HEK293T (cell line): ENCODE measurements at regions not wholly inside any gene's neighbourhood (a gene's known extent, or its start where the extent isn't known, plus 50 kb on each side); places are given as distances from the start of the nearest gene placed in this dataset.

Experiments
- CTCF ChIA-PET: fragments of 350-600 bp; formaldehyde crosslinking; extraction: SDS; loops from one replicate; lab custom pipeline; 2021; ENCODE audit warnings: antibody characterized with exemption, inconsistent platforms; lab: Yijun Ruan, JAX
- POLR2A ChIA-PET: fragments of 350-600 bp; formaldehyde crosslinking; extraction: SDS; loops from one replicate; lab custom pipeline; 2020; ENCODE audit warnings: antibody characterized with exemption, inconsistent platforms; lab: Yijun Ruan, JAX
- DNase-seq: peaks from one replicate; pipeline ENCODE4 v3.0.0; 2012; ENCODE audit warnings: mixed read lengths; ENCODE audit errors: extremely low spot score
- ARNT ChIP-seq: fragments of 450-650 bp; IDR thresholded peaks from 2 replicates; pipeline ENCODE4 v1.6.1; 2017; ENCODE audit warnings: mild to moderate bottlenecking
- BHLHE40 ChIP-seq: fragments of 450-650 bp; IDR thresholded peaks from 2 replicates; pipeline ENCODE4 v1.6.1; 2016; ENCODE audit warnings: mild to moderate bottlenecking, moderate library complexity, borderline replicate concordance
- CTBP1 ChIP-seq: fragments of 450-650 bp; IDR thresholded peaks from 2 replicates; pipeline ENCODE4 v1.6.1; 2016; ENCODE audit warnings: borderline replicate concordance
- ELF4 ChIP-seq: fragments of 450-650 bp; IDR thresholded peaks from 2 replicates; pipeline ENCODE4 v1.6.1; 2017; ENCODE audit warnings: antibody characterized with exemption
- FOXA1 ChIP-seq: fragments of 450-650 bp; IDR thresholded peaks from 2 replicates; pipeline ENCODE4 v1.6.1; 2016; ENCODE audit warnings: mild to moderate bottlenecking
- FOXK2 ChIP-seq: fragments of 450-650 bp; IDR thresholded peaks from 2 replicates; pipeline ENCODE4 v1.6.1; 2016; ENCODE audit warnings: mild to moderate bottlenecking
- FOXM1 ChIP-seq: fragments of 450-650 bp; IDR thresholded peaks from 2 replicates; pipeline ENCODE4 v1.6.1; 2017; ENCODE audit warnings: mild to moderate bottlenecking, borderline replicate concordance
- HDGF ChIP-seq: fragments of 450-650 bp; IDR thresholded peaks from 2 replicates; pipeline ENCODE4 v1.6.1; 2017; ENCODE audit warnings: antibody characterized with exemption, borderline replicate concordance
- L3MBTL2 ChIP-seq: fragments of 450-650 bp; conservative IDR thresholded peaks from 2 replicates; pipeline ENCODE4 v1.6.1; 2016; ENCODE audit warnings: mild to moderate bottlenecking
- LEF1 ChIP-seq: fragments of 450-650 bp; IDR thresholded peaks from 2 replicates; pipeline ENCODE4 v1.6.1; 2017; ENCODE audit warnings: mild to moderate bottlenecking, borderline replicate concordance
- NFRKB ChIP-seq: fragments of 450-650 bp; IDR thresholded peaks from 2 replicates; pipeline ENCODE4 v1.6.1; 2016; ENCODE audit warnings: mild to moderate bottlenecking, moderate library complexity
- SP1 ChIP-seq: fragments of 450-650 bp; IDR thresholded peaks from 2 replicates; pipeline ENCODE4 v1.6.1; 2017
- SUZ12 ChIP-seq: fragments of 450-650 bp; IDR thresholded peaks from 2 replicates; pipeline ENCODE4 v1.6.1; 2016; ENCODE audit warnings: mild to moderate bottlenecking
- TARDBP ChIP-seq: fragments of 450-650 bp; IDR thresholded peaks from 2 replicates; pipeline ENCODE4 v1.6.1; 2016
- ZNF384 ChIP-seq: fragments of 450-650 bp; IDR thresholded peaks from 2 replicates; pipeline ENCODE4 v1.6.1; 2016
- TF ChIP-seq, protein P1 (sequence below): fragments of 450-650 bp; IDR thresholded peaks from 2 replicates; pipeline ENCODE4 v1.6.1; 2016

DNA sequence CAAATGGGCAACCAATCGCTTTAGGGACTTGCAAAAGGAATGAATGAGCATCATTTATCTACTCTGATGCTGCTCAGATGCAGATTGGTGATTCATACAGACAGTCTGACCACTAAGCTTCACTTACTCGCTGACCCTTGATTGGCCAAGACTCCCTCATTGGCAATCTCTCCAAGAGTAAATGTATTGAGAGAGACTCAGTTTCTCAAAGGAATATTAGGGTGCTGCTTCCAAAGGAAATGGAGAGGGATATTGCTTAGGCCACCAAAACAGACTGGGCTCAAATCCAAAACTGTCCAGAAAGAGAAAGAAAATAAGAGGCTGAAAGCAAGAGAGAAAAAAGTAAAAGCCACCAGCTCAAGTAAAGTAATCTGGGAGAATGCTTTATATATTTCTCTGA is 785.2 kb downstream of the GALC start:
- POLR2A ChIA-PET: no interaction called here
- DNase-seq: no peak
- CTCF ChIA-PET: interaction anchor here (0.7 kb wide), 1 partner anchor 300 kb away, joined by 3 read pairs; no protein-coding TSS in a partner anchor
- TF ChIP-seq LEF1: no peak
- no peak for TF ChIP-seq ARNT
- no peak for TF ChIP-seq FOXK2
- TF ChIP-seq TARDBP: no peak

DNA sequence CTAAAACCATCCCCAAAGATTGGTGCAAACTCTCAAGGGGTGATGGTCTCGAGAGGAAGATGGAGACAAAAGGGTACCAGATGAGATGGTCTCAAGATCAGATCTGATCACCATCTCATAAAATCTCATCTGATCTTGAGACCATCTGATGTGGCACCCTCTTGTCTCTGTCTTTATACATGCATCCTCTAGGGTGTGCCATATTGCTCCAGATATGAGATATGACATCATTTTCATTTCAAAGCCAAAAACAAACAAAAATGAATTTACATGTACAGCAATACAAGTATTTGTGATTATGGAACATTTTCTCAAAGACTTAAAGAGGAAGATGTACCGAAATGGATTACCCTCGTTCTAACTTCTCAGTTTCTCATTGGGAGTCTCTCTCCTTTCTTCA is 787.2 kb downstream of the GALC start:
- no peak for DNase-seq
- POLR2A ChIA-PET: no interaction called here
- CTCF ChIA-PET: no interaction called here
- TF ChIP-seq SP1: no peak
- TF ChIP-seq CTBP1: no peak
- no peak for TF ChIP-seq ARNT
- TF ChIP-seq TARDBP: no peak
- TF ChIP-seq HDGF: no peak
- no peak for TF ChIP-seq ELF4
- no peak for TF ChIP-seq FOXM1
- TF ChIP-seq, protein P1, sequence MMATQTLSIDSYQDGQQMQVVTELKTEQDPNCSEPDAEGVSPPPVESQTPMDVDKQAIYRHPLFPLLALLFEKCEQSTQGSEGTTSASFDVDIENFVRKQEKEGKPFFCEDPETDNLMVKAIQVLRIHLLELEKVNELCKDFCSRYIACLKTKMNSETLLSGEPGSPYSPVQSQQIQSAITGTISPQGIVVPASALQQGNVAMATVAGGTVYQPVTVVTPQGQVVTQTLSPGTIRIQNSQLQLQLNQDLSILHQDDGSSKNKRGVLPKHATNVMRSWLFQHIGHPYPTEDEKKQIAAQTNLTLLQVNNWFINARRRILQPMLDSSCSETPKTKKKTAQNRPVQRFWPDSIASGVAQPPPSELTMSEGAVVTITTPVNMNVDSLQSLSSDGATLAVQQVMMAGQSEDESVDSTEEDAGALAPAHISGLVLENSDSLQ: no peak
- no peak for TF ChIP-seq FOXK2
- TF ChIP-seq BHLHE40: no peak
- no peak for TF ChIP-seq NFRKB
- TF ChIP-seq SUZ12: no peak
- TF ChIP-seq L3MBTL2: no peak
- no peak for TF ChIP-seq LEF1

GRCh38 chr14:87203346-87203745 is 789.6 kb downstream of the GALC start:
- POLR2A ChIA-PET: no interaction called here
- no peak for DNase-seq
- no peak for TF ChIP-seq CTBP1
- TF ChIP-seq, protein P1: no peak
- TF ChIP-seq ZNF384: no peak
- TF ChIP-seq TARDBP: no peak
- no peak for TF ChIP-seq HDGF
- TF ChIP-seq FOXM1: no peak
- TF ChIP-seq ELF4: no peak
- no peak for TF ChIP-seq SP1
- TF ChIP-seq LEF1: no peak
- CTCF ChIA-PET: no interaction called here

GRCh38 chr14:87199381-87199780 is 793.6 kb downstream of the GALC start:
- ChIA-PET POLR2A (no interaction called here), CTCF (no interaction called here)
- TF ChIP-seq CTBP1 (no peak), ARNT (no peak), ELF4 (no peak), L3MBTL2 (no peak), FOXM1 (no peak), NFRKB (no peak), BHLHE40 (no peak), FOXA1 (no peak), ZNF384 (no peak), LEF1 (no peak)
- DNase-seq: no peak

- POLR2A ChIA-PET: no interaction called here
- TF ChIP-seq ZNF384: no peak
- TF ChIP-seq TARDBP: no peak
- no peak for TF ChIP-seq BHLHE40
- no peak for TF ChIP-seq FOXK2
- no peak for TF ChIP-seq LEF1
- TF ChIP-seq NFRKB: no peak
- no peak for TF ChIP-seq ELF4
- TF ChIP-seq FOXA1: no peak
- TF ChIP-seq ARNT: no peak
- no peak for TF ChIP-seq HDGF
- TF ChIP-seq L3MBTL2: no peak
- TF ChIP-seq SP1: no peak
- TF ChIP-seq CTBP1: no peak
- TF ChIP-seq, protein P1: no peak
- DNase-seq: no peak
- CTCF ChIA-PET: no interaction called here
Observed at GRCh38 chr14:87196436-87196835, 796.5 kb downstream of the GALC start.

- TF ChIP-seq ARNT (no peak), BHLHE40 (no peak), FOXK2 (no peak), L3MBTL2 (no peak), ZNF384 (no peak), NFRKB (no peak), FOXA1 (no peak), FOXM1 (no peak), TARDBP (no peak), SP1 (no peak)
- TF ChIP-seq, protein P1: no peak
- ChIA-PET CTCF (no interaction called here), POLR2A (no interaction called here)
- DNase-seq: no peak
Observed at GRCh38 chr14:87187786-87188185, 805.2 kb downstream of the GALC start.
